Prostate gland (tissue), 2 donors: ENCODE measurements at regions not wholly inside any gene's neighbourhood (a gene's known extent, or its start where the extent isn't known, plus 50 kb on each side); places are given as distances from the start of the nearest gene placed in this dataset.

Experiments used
- CTCF ChIP-seq, 4 experiments: fragments of 200-600 bp in 2 of 4; fragments of 450-650 bp in 2 of 4; sonication (generic) in 2 of 4; IDR thresholded peaks; 1 replicate in 3 of 4; 2 replicates in 1 of 4; pipeline ENCODE4 v1.5.1; 2016 to 2019; ENCODE audit warnings: antibody characterized with exemption in 4 of 4, mild to moderate bottlenecking in 2 of 4, moderate library complexity in 2 of 4
- POLR2A ChIP-seq: fragments of 450-650 bp; IDR thresholded peaks from one replicate; pipeline ENCODE4 v1.6.1; 2016; ENCODE audit warnings: antibody characterized with exemption, mild to moderate bottlenecking
- POLR2AphosphoS5 ChIP-seq: sonication (generic); formaldehyde crosslinking; IDR thresholded peaks from one replicate; pipeline ENCODE4 v1.6.1; 2017; ENCODE audit warnings: antibody characterized with exemption

GRCh38 chr20:63123331-63123741, 92.6 kb downstream of the YTHDF1 start:
- TF ChIP-seq POLR2A (no peak), CTCF (IDR thresholded peaks at IDR 0.05) (no peak), POLR2AphosphoS5 (no peak)
